VCaP (cell line): ENCODE measurements at regions not wholly inside any gene's neighbourhood (a gene's known extent, or its start where the extent isn't known, plus 50 kb on each side); places are given as distances from the start of the nearest gene placed in this dataset.

Experiments used
- H3K27ac ChIP-seq: fragments of 450-650 bp; 2 replicates; pipeline ENCODE4 v1.5.1; 2017
- CTCF ChIP-seq: fragments of 450-650 bp; conservative IDR thresholded peaks from 2 replicates; pipeline ENCODE4 v1.5.1; 2017; ENCODE audit warnings: mild to moderate bottlenecking, moderate library complexity

- H3K27ac ChIP-seq = peak overlapping the region; percentile 76
- TF ChIP-seq CTCF = no peak
Observed at GRCh38 chr2:138274421-138275291, 226.9 kb upstream of the SPOPL start.

- TF ChIP-seq CTCF = no peak
- H3K27ac ChIP-seq = peak overlapping the region; percentile 76
Observed at GRCh38 chr2:138275292-138275690, 226.3 kb upstream of the SPOPL start.

- H3K27ac ChIP-seq = peak overlapping the region; percentile 76
- TF ChIP-seq CTCF = no peak
Observed at GRCh38 chr2:138275881-138276280, 225.7 kb upstream of the SPOPL start.

GRCh38 chr2:138276339-138276738, 225.2 kb upstream of the SPOPL start:
- no peak for TF ChIP-seq CTCF
- peak overlapping the region; percentile 76 for H3K27ac ChIP-seq

- TF ChIP-seq CTCF = no peak
- peak overlapping the region; percentile 76 for H3K27ac ChIP-seq
Observed at GRCh38 chr2:138277062-138277461, 224.5 kb upstream of the SPOPL start.

GRCh38 chr2:138279871-138280270, 221.7 kb upstream of the SPOPL start:
- H3K27ac ChIP-seq = no peak overlapping the region

More at GRCh38 chr2:138279871-138280270, 221.7 kb upstream of the SPOPL start:
- no peak for TF ChIP-seq CTCF
